GM23338 (cell line): ENCODE measurements at regions not wholly inside any gene's neighbourhood (a gene's known extent, or its start where the extent isn't known, plus 50 kb on each side); places are given as distances from the start of the nearest gene placed in this dataset.

Experiments used
- ATAC-seq: fragments of 200-7000 bp; cut with Tn5 transposase; 3 replicates; pipeline ENCODE4 v1.9.1; 2020
- DNase-seq: peaks from one replicate; pipeline ENCODE4 v3.0.0-alpha.2; 2015; ENCODE audit warnings: low spot score
- H2AFZ ChIP-seq: fragments of 200-600 bp; sonication (generic); 2 replicates; pipeline ENCODE4 v1.8.0; 2016; ENCODE audit warnings: antibody characterized with exemption, mild to moderate bottlenecking, moderate library complexity
- H3F3A ChIP-seq: fragments of 200-600 bp; sonication (generic); replicated peaks from 2 replicates; pipeline ENCODE4 v1.8.0; 2017; ENCODE audit warnings: antibody characterized with exemption, mixed run types, low read depth
- H3K27ac ChIP-seq: fragments of 200-600 bp; sonication (generic); 2 replicates; pipeline ENCODE4 v1.6.1; 2016; ENCODE audit warnings: low read depth
- H3K27me3 ChIP-seq: fragments of 200-600 bp; sonication (generic); 2 replicates; pipeline ENCODE4 v1.8.0; 2016; ENCODE audit warnings: mild to moderate bottlenecking, mixed run types, moderate library complexity; ENCODE audit not compliant: insufficient read depth
- H3K36me3 ChIP-seq: fragments of 200-600 bp; sonication (generic); 2 replicates; pipeline ENCODE4 v1.8.0; 2016; ENCODE audit warnings: mild to moderate bottlenecking; ENCODE audit not compliant: insufficient read depth
- H3K4me1 ChIP-seq: fragments of 200-600 bp; sonication (generic); 2 replicates; pipeline ENCODE4 v1.8.0; 2016; ENCODE audit warnings: mild to moderate bottlenecking, moderate library complexity; ENCODE audit not compliant: insufficient read depth
- H3K4me2 ChIP-seq: fragments of 200-600 bp; sonication (generic); 2 replicates; pipeline ENCODE4 v1.7.1; 2017; ENCODE audit warnings: mixed run types
- H3K4me3 ChIP-seq: fragments of 200-600 bp; sonication (generic); 2 replicates; pipeline ENCODE4 v1.6.1; 2016; ENCODE audit warnings: mixed run types
- H3K79me2 ChIP-seq: fragments of 200-600 bp; sonication (generic); replicated peaks from 2 replicates; pipeline ENCODE4 v1.8.0; 2017; ENCODE audit warnings: mild to moderate bottlenecking; ENCODE audit not compliant: insufficient read depth
- H3K9me2 ChIP-seq: fragments of 200-600 bp; sonication (generic); 2 replicates; pipeline ENCODE4 v1.8.0; 2017; ENCODE audit not compliant: insufficient read depth
- H4K20me1 ChIP-seq: fragments of 200-600 bp; sonication (generic); replicated peaks from 2 replicates; pipeline ENCODE4 v1.8.0; 2017; ENCODE audit warnings: mild to moderate bottlenecking; ENCODE audit not compliant: insufficient read depth
- H3K27ac Mint-ChIP-seq: 2 replicates; pipeline ENCODE4 v1.8.0; 2020; ENCODE audit warnings: inconsistent platforms, mild to moderate bottlenecking, moderate library complexity, mixed read lengths
- H3K27me3 Mint-ChIP-seq: 3 replicates; pipeline ENCODE4 v1.8.0; 2022; ENCODE audit warnings: low read depth, mild to moderate bottlenecking, moderate library complexity, mixed read lengths, inconsistent platforms; ENCODE audit not compliant: insufficient read depth, poor library complexity
- H3K36me3 Mint-ChIP-seq: 3 replicates; pipeline ENCODE4 v1.8.0; 2021; ENCODE audit warnings: low read depth, mild to moderate bottlenecking, inconsistent platforms, moderate library complexity, mixed read lengths
- H3K4me1 Mint-ChIP-seq: 3 replicates; pipeline ENCODE4 v1.8.0; 2020; ENCODE audit warnings: mild to moderate bottlenecking, inconsistent platforms, mixed read lengths
- H3K4me3 Mint-ChIP-seq: 3 replicates; pipeline ENCODE4 v1.8.0; 2021; ENCODE audit warnings: moderate library complexity, mild to moderate bottlenecking, inconsistent platforms, mixed read lengths
- H3K9me3 Mint-ChIP-seq: 3 replicates; pipeline ENCODE4 v1.8.0; 2020; ENCODE audit warnings: moderate library complexity, mild to moderate bottlenecking, inconsistent platforms, mixed read lengths
- CREB1 ChIP-seq: fragments of 250-450 bp; sonication (Bioruptor Pico); IDR thresholded peaks from 2 replicates; pipeline ENCODE4 v1.5.0; 2020; ENCODE audit warnings: low read depth, mild to moderate bottlenecking, moderate library complexity
- EZH2 ChIP-seq: fragments of 200-600 bp; sonication (generic); IDR thresholded peaks from one replicate; pipeline ENCODE4 v1.8.0; 2017; ENCODE audit warnings: antibody characterized with exemption, mild to moderate bottlenecking, low read depth; ENCODE audit not compliant: unreplicated experiment
- EZH2phosphoT487 ChIP-seq: fragments of 200-600 bp; sonication (generic); IDR thresholded peaks from one replicate; pipeline ENCODE4 v1.8.1; 2018; ENCODE audit warnings: antibody characterized with exemption; ENCODE audit not compliant: unreplicated experiment
- JUNB ChIP-seq: IDR thresholded peaks from one replicate; pipeline ENCODE4 v1.6.1; 2016; ENCODE audit warnings: antibody characterized with exemption; ENCODE audit not compliant: unreplicated experiment
- NANOG ChIP-seq: IDR thresholded peaks from 2 replicates; pipeline ENCODE4 v1.6.1; 2016; ENCODE audit warnings: antibody characterized with exemption, borderline replicate concordance
- POLR2AphosphoS5 ChIP-seq: IDR thresholded peaks from 2 replicates; pipeline ENCODE4 v1.6.1; 2016; ENCODE audit warnings: antibody characterized with exemption, low read depth
- STAT1 ChIP-seq: IDR thresholded peaks from one replicate; pipeline ENCODE4 v1.6.1; 2016; ENCODE audit warnings: antibody characterized with exemption; ENCODE audit not compliant: unreplicated experiment
- ZNF114 ChIP-seq: fragments of 250-450 bp; sonication (Bioruptor Pico); IDR thresholded peaks from 2 replicates; pipeline ENCODE4 v1.5.0; 2020; ENCODE audit warnings: mild to moderate bottlenecking, moderate library complexity
- ZNF331 ChIP-seq: fragments of 250-450 bp; sonication (Bioruptor Pico); IDR thresholded peaks from 2 replicates; pipeline ENCODE4 v1.5.0; 2020; ENCODE audit warnings: low read depth, mild to moderate bottlenecking, moderate library complexity
- ZNF462 ChIP-seq: fragments of 250-450 bp; sonication (Bioruptor Pico); IDR thresholded peaks from 2 replicates; pipeline ENCODE4 v1.5.0; 2020; ENCODE audit warnings: mild to moderate bottlenecking, moderate library complexity
- TF ChIP-seq, protein P1 (sequence below): IDR thresholded peaks from one replicate; pipeline ENCODE4 v1.6.1; 2018; ENCODE audit warnings: antibody characterized with exemption; ENCODE audit not compliant: unreplicated experiment
- TF ChIP-seq, protein P2 (sequence below): IDR thresholded peaks from 2 replicates; pipeline ENCODE4 v1.6.1; 2016; ENCODE audit warnings: antibody characterized with exemption

GRCh38 chr10:36717118-36717517 is 408.3 kb upstream of the ANKRD30A start:
- H3K27ac ChIP-seq, result no peak overlapping the region
- no peak for DNase-seq
- H3K4me1 Mint-ChIP-seq, result no peaks in the 10 kb centered on the region; the same call in 2 of the 3 replicates
- H3K27me3 Mint-ChIP-seq, result peaks cover 3% of the 10 kb centered on the region
- no peaks in the 10 kb centered on the region for H3K27me3 ChIP-seq
- no peak overlapping the region for H3K4me3 ChIP-seq
- H3K36me3 ChIP-seq, result no peaks in the 10 kb centered on the region
- no peaks in the 10 kb centered on the region for H3K4me1 ChIP-seq
- H3K9me2 ChIP-seq, result no peaks in the 10 kb centered on the region
- H3K79me2 ChIP-seq, result no peaks in the 10 kb centered on the region
- H3K4me2 ChIP-seq, result no peak overlapping the region
- TF ChIP-seq EZH2, result no peak
- TF ChIP-seq, protein P1, sequence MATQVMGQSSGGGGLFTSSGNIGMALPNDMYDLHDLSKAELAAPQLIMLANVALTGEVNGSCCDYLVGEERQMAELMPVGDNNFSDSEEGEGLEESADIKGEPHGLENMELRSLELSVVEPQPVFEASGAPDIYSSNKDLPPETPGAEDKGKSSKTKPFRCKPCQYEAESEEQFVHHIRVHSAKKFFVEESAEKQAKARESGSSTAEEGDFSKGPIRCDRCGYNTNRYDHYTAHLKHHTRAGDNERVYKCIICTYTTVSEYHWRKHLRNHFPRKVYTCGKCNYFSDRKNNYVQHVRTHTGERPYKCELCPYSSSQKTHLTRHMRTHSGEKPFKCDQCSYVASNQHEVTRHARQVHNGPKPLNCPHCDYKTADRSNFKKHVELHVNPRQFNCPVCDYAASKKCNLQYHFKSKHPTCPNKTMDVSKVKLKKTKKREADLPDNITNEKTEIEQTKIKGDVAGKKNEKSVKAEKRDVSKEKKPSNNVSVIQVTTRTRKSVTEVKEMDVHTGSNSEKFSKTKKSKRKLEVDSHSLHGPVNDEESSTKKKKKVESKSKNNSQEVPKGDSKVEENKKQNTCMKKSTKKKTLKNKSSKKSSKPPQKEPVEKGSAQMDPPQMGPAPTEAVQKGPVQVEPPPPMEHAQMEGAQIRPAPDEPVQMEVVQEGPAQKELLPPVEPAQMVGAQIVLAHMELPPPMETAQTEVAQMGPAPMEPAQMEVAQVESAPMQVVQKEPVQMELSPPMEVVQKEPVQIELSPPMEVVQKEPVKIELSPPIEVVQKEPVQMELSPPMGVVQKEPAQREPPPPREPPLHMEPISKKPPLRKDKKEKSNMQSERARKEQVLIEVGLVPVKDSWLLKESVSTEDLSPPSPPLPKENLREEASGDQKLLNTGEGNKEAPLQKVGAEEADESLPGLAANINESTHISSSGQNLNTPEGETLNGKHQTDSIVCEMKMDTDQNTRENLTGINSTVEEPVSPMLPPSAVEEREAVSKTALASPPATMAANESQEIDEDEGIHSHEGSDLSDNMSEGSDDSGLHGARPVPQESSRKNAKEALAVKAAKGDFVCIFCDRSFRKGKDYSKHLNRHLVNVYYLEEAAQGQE, result no peak
- TF ChIP-seq NANOG, result no peak
- no peak for TF ChIP-seq ZNF462 (CRISPR knock-in tag)
- no peak for TF ChIP-seq ZNF331 (CRISPR knock-in tag)
- no peak for TF ChIP-seq EZH2phosphoT487
- no peak for TF ChIP-seq POLR2AphosphoS5
- TF ChIP-seq CREB1 (CRISPR knock-in tag), result no peak
- no peak for TF ChIP-seq STAT1
- TF ChIP-seq ZNF114 (CRISPR knock-in tag), result no peak
- TF ChIP-seq JUNB, result no peak
- TF ChIP-seq, protein P2, sequence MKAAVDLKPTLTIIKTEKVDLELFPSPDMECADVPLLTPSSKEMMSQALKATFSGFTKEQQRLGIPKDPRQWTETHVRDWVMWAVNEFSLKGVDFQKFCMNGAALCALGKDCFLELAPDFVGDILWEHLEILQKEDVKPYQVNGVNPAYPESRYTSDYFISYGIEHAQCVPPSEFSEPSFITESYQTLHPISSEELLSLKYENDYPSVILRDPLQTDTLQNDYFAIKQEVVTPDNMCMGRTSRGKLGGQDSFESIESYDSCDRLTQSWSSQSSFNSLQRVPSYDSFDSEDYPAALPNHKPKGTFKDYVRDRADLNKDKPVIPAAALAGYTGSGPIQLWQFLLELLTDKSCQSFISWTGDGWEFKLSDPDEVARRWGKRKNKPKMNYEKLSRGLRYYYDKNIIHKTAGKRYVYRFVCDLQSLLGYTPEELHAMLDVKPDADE, result no peak
- no peak overlapping the region for H3K4me3 Mint-ChIP-seq
- H2AFZ ChIP-seq, result no peak overlapping the region
- H3K36me3 Mint-ChIP-seq, result no peaks in the 10 kb centered on the region
- H4K20me1 ChIP-seq, result no peaks in the 10 kb centered on the region
- H3K27ac Mint-ChIP-seq, result no peak overlapping the region
- no peaks in the 10 kb centered on the region for H3K9me3 Mint-ChIP-seq
- H3F3A ChIP-seq, result no peaks in the 10 kb centered on the region
- no peak for ATAC-seq
